ENCODE measurements at regions not wholly inside any gene's neighbourhood (a gene's known extent, or its start where the extent isn't known, plus 50 kb on each side); places are given as distances from the start of the nearest gene placed in this dataset.

DNA sequence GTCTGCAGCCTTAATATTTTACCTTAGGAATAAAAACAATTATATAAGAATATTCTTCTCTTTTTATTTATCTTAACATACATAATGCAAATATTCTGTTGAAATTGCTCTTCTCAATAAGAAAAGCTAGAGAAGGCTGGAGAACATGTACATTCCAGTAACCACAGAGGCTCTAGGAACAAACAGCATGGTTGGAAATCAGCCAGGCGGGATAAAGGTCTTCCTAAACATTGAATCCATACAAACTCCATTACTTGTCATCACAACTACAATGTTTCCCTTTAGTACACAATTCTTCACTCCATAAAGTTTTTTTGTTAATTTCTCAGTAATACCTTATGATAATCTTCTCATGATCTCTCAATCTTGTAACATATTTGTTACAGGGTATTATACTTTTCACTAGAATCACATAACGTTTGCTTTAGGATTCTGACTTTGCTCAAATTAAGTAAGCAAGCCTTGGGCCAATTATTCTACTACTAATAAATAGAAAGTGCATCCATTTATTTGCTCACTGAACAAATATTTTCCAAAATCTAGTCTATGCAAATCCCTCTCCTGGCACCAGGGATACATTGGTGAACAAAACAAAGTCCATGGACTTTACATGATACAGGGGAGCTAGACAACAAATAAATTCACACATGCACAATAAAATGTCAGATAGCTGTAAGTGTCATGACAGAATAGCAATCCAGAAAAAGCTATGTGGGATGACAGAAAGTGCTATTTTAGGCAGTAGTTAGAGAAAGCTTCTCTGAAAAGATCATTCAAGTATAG is 237.5 kb upstream of the TMTC1 start:
- TF ChIP-seq EZH2phosphoT487 (IDR thresholded peaks at IDR 0.05; ENCODE audit: insufficient read depth, low read depth) (no peak), EZH2 (IDR thresholded peaks at IDR 0.05; ENCODE audit: insufficient read depth, poor library complexity, severe bottlenecking) (no peak)
